MG63 (cell line): ENCODE measurements at regions not wholly inside any gene's neighbourhood (a gene's known extent, or its start where the extent isn't known, plus 50 kb on each side); places are given as distances from the start of the nearest gene placed in this dataset.
A peak's percentile ranks its signal among the peaks of the same experiment; 100 is the strongest.
"Not testable (repeated sequence)": the region's sequence is repeated elsewhere in the genome, so short reads cannot be mapped to it uniquely, and the experiment has no call there.

Source experiments
- DNase-seq: peaks from one replicate; pipeline ENCODE4 v3.0.0-alpha.2; 2020
- H3K27me3 ChIP-seq: fragments of 250-450 bp; sonication (Bioruptor Pico); 2 replicates; pipeline ENCODE4 v1.5.1; 2020; ENCODE audit warnings: mild to moderate bottlenecking, moderate library complexity
- H3K36me3 ChIP-seq: fragments of 250-450 bp; sonication (Bioruptor Pico); 2 replicates; pipeline ENCODE4 v1.5.1; 2020; ENCODE audit warnings: mild to moderate bottlenecking, moderate library complexity
- H3K4me3 ChIP-seq: fragments of 250-450 bp; sonication (Bioruptor Pico); 2 replicates; pipeline ENCODE4 v1.5.1; 2020; ENCODE audit warnings: mild to moderate bottlenecking, moderate library complexity
- H3K9me3 ChIP-seq: fragments of 250-450 bp; sonication (Bioruptor Pico); 2 replicates; pipeline ENCODE4 v1.5.1; 2020; ENCODE audit warnings: mild to moderate bottlenecking, moderate library complexity

DNA sequence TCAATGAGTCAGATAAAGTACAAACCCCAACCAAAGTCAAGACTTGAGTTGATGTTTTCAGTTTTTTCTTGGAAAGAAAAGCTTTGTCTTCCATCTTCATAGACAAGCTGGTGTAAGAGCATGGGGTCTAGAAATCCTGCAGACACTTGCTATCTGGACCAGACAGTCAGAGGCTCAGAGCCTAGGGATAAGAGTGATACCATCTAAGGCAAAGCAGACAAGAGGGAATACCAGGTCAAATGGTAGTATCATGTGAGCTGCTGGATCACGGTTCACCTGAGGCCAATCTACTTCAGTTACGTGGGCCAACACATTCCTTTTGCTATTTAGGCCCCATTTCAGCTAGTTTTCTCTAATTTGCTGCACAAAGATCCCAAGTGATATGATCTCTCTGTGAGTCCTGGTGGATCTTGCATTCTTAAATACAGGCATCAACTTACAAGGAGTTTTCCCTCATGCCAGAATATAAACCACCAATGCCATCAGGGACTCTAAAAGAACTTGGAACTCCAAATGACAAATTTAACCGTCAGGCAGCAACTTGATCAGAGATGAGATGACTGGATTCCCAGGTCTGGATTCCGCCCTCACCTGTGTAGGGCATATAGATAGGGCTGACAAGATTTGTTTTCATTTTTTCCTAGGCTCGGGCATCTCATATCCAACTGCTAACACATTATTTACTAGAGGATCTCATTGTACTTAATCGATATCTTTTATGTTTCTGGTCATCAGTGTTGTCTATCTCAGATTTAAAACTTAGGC lies 101.4 kb downstream of the FOXD4L6 start:
- H3K36me3 ChIP-seq, H3K27me3 ChIP-seq, DNase-seq, H3K4me3 ChIP-seq, H3K9me3 ChIP-seq: not testable (repeated sequence)

GRCh38 chr9:41022365-41022764 lies 106.1 kb downstream of the FOXD4L6 start:
- H3K27me3 ChIP-seq, H3K36me3 ChIP-seq, H3K9me3 ChIP-seq, DNase-seq, H3K4me3 ChIP-seq: not testable (repeated sequence)

- DNase-seq, H3K36me3 ChIP-seq, H3K9me3 ChIP-seq, H3K4me3 ChIP-seq, H3K27me3 ChIP-seq: not testable (repeated sequence)
Measured at GRCh38 chr9:41019858-41020562, 108.5 kb downstream of the FOXD4L6 start.

GRCh38 chr9:41018948-41019347 lies 109.5 kb downstream of the FOXD4L6 start:
- H3K4me3 ChIP-seq, H3K27me3 ChIP-seq, H3K9me3 ChIP-seq, H3K36me3 ChIP-seq, DNase-seq: not testable (repeated sequence)

DNA sequence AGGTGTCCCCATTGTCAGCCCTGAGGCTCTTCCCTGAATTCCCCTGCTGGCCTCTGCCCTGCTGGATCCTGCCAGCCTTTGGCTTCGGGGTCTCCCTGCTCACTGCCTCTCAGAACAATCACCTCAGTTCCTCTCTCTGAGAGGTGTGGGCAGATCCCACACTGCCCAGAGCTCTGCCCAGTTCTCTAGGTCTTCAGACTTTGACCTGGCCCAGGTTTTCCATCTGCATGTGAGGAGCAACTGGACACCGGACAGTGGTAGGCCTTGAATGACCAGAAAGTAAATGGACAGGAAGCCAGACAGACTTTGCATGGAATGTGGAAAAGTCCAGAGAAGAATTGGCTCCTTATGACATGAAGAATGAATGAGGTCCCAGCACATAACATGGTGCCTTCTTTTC lies 111.8 kb downstream of the FOXD4L6 start:
- DNase-seq, H3K4me3 ChIP-seq: not testable (repeated sequence)

DNA sequence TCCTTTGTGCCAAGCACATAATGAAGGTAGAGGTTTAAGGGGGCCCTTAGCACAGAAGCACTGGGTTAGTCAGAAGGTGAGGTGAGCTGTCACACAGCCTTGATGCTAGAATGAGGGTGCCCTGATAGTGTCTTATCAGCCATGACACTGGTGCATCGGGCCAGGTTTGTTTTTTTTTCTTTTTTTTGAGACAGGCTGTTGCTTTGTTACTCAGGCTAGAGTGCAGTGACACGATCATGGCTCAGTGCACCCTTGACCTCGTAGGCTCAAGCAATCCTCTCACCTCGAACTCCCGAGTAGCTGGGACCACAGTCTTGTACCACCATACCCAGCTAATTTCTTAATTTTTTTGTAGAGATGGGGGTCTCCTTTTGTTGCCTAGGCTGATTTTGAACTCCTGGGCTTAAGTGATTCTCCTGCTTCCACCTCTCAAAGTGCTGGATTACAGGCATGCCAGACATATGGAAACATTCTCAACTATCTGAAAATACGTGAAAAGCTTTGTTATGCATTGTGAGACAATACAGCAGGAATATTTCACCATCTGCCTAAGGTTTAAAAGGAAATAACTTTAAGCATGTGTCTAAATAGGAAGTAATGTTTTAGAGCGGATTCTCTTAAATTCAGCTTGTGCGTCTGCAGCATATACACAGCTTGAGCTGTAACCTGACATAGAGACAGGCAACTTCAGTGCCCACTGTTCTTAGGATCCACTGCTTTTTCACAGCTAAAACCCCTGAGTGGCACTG lies 128.4 kb downstream of the FOXD4L6 start:
- H3K36me3 ChIP-seq, H3K27me3 ChIP-seq, H3K9me3 ChIP-seq, DNase-seq, H3K4me3 ChIP-seq: not testable (repeated sequence)

More for the DNA sequence above, 111.8 kb downstream of the FOXD4L6 start:
- H3K9me3 ChIP-seq, H3K27me3 ChIP-seq, H3K36me3 ChIP-seq: not testable (repeated sequence)

GRCh38 chr9:40995490-40995889 lies 133.0 kb downstream of the FOXD4L6 start:
- not testable (repeated sequence) for DNase-seq, H3K27me3 ChIP-seq, H3K9me3 ChIP-seq, H3K4me3 ChIP-seq
- peaks cover 12% of the 10 kb centered on the region for H3K36me3 ChIP-seq

DNA sequence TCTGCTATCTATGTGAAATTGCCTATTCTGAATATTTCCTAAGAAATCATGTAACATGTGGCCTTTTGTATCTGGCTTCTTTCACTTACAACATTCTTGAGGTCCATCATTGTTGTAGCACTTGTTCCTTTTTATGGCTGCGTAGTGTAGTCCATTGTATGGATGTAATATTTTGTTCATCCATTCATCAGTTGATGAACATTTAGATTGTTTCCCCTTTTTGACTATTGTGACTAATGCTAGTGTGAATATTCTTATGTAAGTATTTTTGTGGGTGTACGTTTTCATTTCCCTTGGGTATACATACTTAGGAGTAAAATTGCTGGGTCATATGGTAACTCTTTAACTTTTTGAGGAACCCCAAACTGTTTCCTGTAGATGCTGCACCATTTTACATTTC lies 134.6 kb downstream of the FOXD4L6 start:
- DNase-seq, H3K4me3 ChIP-seq, H3K36me3 ChIP-seq, H3K27me3 ChIP-seq, H3K9me3 ChIP-seq: not testable (repeated sequence)

- H3K9me3 ChIP-seq, DNase-seq, H3K27me3 ChIP-seq: not testable (repeated sequence)
- Histone ChIP-seq H3K36me3 (peaks cover 11% of the 10 kb centered on the region), H3K4me3 (peak overlapping the region; percentile 94)
Measured at GRCh38 chr9:40993375-40993774, 135.1 kb downstream of the FOXD4L6 start.

DNA sequence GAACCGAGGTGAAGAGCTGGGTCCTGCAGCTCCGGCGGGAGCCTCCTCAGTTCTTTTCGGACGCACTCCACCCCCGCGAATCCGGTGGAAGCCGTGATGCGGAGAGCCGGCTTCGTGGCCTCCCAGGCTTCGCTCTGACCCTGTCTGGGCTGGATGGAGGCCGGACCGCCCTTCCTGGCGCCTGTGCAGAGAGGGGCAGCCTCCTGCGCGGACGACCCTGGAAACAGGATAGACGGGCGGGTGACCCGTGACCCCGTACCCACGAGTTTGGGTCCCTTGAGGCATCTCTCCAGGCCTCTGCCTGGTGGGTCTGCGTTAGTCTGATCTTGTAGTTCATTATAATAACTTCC lies 136.0 kb downstream of the FOXD4L6 start:
- Histone ChIP-seq H3K36me3 (peaks cover 13% of the 10 kb centered on the region), H3K4me3 (peak overlapping the region; percentile 94)
- H3K9me3 ChIP-seq, H3K27me3 ChIP-seq, DNase-seq: not testable (repeated sequence)

GRCh38 chr9:40991741-40992471 lies 136.6 kb downstream of the FOXD4L6 start:
- not testable (repeated sequence) for H3K27me3 ChIP-seq, H3K9me3 ChIP-seq
- Histone ChIP-seq H3K36me3 (peaks cover 13% of the 10 kb centered on the region), H3K4me3 (peak overlapping the region; percentile 94)
- DNase-seq: peak; percentile 99

- not testable (repeated sequence) for H3K27me3 ChIP-seq, H3K9me3 ChIP-seq, H3K36me3 ChIP-seq, DNase-seq
- H3K4me3 ChIP-seq: peak overlapping the region; percentile 94
Measured at GRCh38 chr9:40991100-40991740, 137.3 kb downstream of the FOXD4L6 start.

DNA sequence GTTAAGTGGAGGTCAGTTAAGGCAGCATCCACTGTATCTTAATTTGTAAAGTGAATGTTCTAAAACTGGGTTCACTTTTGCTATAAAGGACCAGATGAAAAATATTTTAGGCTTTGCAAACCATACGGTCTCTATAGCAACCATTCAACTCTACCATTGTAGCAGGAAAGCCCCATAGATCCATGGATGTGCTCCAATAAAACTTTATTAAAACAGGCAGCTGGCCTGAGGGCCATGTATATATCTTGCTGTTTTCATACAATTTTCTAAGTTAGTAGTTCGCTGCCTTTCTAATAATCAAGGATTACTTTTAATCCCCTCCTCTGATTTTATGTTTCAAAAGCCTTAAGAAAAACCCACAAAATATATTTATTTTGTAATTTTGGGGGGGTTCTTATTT lies 142.1 kb downstream of the FOXD4L6 start:
- not testable (repeated sequence) for H3K36me3 ChIP-seq, H3K4me3 ChIP-seq, H3K27me3 ChIP-seq, DNase-seq, H3K9me3 ChIP-seq

DNA sequence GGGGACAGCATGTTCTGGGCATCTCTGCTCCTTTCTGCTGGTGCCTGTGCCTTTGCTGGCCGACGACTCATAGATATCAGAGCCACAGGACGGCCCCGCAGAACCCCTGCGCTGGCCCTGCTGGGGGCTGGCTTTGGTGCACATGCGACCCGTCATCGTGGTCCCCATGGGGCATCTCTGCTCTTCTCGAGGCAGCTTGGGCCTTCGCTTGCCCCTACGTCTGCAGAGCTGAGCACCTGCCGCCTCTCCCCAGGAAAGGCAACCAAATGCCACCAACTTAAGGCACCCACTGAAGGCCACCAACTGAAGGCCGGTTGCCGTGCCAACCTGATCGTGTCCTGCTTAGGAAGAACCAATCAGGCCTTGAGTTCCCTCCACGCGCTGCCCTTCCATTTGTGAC lies 153.1 kb downstream of the FOXD4L6 start:
- H3K4me3 ChIP-seq, H3K36me3 ChIP-seq, DNase-seq, H3K27me3 ChIP-seq, H3K9me3 ChIP-seq: not testable (repeated sequence)

DNA sequence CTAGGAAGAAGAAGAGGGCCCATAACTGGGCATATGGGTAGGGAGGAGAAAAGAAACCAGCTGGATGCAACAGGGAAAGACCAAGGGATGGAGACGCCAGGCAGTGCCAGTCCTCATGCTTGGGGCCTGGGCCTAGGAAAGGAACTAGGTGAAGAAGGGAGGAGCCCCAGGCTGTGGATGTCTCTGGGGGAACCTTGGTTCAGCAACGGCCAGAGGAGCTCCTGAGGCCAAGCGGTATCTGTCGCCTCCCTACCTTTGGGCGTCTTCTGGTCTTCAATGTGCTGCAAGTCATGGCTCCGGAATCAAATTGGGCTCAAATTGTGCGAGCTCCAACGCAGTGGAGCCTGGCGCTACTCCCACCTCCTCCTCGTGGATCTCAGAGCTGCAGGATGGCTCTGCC lies 153.6 kb downstream of the FOXD4L6 start:
- H3K9me3 ChIP-seq, H3K36me3 ChIP-seq, DNase-seq, H3K4me3 ChIP-seq, H3K27me3 ChIP-seq: not testable (repeated sequence)

GRCh38 chr9:40971773-40972172 lies 156.7 kb downstream of the FOXD4L6 start:
- not testable (repeated sequence) for H3K9me3 ChIP-seq, DNase-seq, H3K27me3 ChIP-seq, H3K4me3 ChIP-seq, H3K36me3 ChIP-seq

DNA sequence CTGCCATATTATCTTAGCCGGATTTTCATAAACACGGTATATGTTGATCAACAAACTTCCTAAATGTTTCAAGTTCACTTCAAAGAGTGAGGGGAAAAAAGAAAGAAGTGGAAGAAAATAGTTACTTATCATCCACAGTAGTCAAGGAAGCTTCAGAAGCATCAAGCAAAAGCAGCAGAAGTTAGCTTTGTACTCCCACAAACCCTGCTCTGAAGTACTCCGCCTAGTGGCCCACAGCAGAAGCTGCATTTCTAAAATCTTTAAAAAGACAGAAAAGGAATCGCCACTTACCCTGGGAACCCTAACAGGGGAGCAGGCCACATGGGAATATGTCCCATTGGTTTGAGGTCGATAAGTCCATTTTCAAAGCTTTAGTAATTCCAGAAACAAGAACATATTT lies 158.1 kb downstream of the FOXD4L6 start:
- not testable (repeated sequence) for H3K36me3 ChIP-seq, H3K27me3 ChIP-seq, DNase-seq, H3K9me3 ChIP-seq, H3K4me3 ChIP-seq
